Ishikawa (cell line): ENCODE measurements at regions not wholly inside any gene's neighbourhood (a gene's known extent, or its start where the extent isn't known, plus 50 kb on each side); places are given as distances from the start of the nearest gene placed in this dataset.

Experiments
- CEBPB ChIP-seq: IDR thresholded peaks from 2 replicates; pipeline ENCODE4 v1.6.1; 2012
- CREB1 ChIP-seq: IDR thresholded peaks from 2 replicates; pipeline ENCODE4 v1.6.1; 2012; ENCODE audit warnings: low read depth
- EGR1 ChIP-seq: IDR thresholded peaks from 2 replicates; pipeline ENCODE4 v1.6.1; 2012
- EP300 ChIP-seq: IDR thresholded peaks from 2 replicates; pipeline ENCODE4 v1.6.1; 2012; ENCODE audit warnings: borderline replicate concordance
- FOXM1 ChIP-seq: IDR thresholded peaks from 2 replicates; pipeline ENCODE4 v1.6.1; 2012; ENCODE audit warnings: low read depth, borderline replicate concordance
- NFIC ChIP-seq: IDR thresholded peaks from 2 replicates; pipeline ENCODE4 v1.6.1; 2012
- RAD21 ChIP-seq: IDR thresholded peaks from 2 replicates; pipeline ENCODE4 v1.6.1; 2012; ENCODE audit warnings: low read depth
- TAF1 ChIP-seq: IDR thresholded peaks from 2 replicates; pipeline ENCODE4 v1.6.1; 2012; ENCODE audit warnings: low read depth, mild to moderate bottlenecking
- TCF12 ChIP-seq: IDR thresholded peaks from 2 replicates; pipeline ENCODE4 v1.6.1; 2012; ENCODE audit warnings: low read depth
- TEAD4 ChIP-seq: IDR thresholded peaks from 2 replicates; pipeline ENCODE4 v1.6.1; 2012
- YY1 ChIP-seq: IDR thresholded peaks from 2 replicates; pipeline ENCODE4 v1.6.1; 2012; ENCODE audit warnings: low read depth
- ZBTB7A ChIP-seq: IDR thresholded peaks from 2 replicates; pipeline ENCODE4 v1.6.1; 2012; ENCODE audit warnings: low read depth
- TF ChIP-seq, protein P1 (sequence below): IDR thresholded peaks from 2 replicates; pipeline ENCODE4 v1.6.1; 2012
- TF ChIP-seq, protein P2 (sequence below): IDR thresholded peaks from 2 replicates; pipeline ENCODE4 v1.6.1; 2012; ENCODE audit warnings: low read depth, mild to moderate bottlenecking
- TF ChIP-seq, protein P3 (sequence below): IDR thresholded peaks from 2 replicates; pipeline ENCODE4 v1.6.1; 2012

GRCh38 chr2:134009440-134009839 lies 244.4 kb upstream of the MGAT5 start:
- TF ChIP-seq CEBPB (no peak), NFIC (no peak), TCF12 (no peak), TAF1 (no peak), YY1 (no peak), CREB1 (no peak), RAD21 (no peak), EP300 (no peak), TEAD4 (no peak), FOXM1 (no peak), ZBTB7A (no peak), EGR1 (no peak)
- TF ChIP-seq, protein P1, sequence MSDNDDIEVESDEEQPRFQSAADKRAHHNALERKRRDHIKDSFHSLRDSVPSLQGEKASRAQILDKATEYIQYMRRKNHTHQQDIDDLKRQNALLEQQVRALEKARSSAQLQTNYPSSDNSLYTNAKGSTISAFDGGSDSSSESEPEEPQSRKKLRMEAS, result no peak
- TF ChIP-seq, protein P2, sequence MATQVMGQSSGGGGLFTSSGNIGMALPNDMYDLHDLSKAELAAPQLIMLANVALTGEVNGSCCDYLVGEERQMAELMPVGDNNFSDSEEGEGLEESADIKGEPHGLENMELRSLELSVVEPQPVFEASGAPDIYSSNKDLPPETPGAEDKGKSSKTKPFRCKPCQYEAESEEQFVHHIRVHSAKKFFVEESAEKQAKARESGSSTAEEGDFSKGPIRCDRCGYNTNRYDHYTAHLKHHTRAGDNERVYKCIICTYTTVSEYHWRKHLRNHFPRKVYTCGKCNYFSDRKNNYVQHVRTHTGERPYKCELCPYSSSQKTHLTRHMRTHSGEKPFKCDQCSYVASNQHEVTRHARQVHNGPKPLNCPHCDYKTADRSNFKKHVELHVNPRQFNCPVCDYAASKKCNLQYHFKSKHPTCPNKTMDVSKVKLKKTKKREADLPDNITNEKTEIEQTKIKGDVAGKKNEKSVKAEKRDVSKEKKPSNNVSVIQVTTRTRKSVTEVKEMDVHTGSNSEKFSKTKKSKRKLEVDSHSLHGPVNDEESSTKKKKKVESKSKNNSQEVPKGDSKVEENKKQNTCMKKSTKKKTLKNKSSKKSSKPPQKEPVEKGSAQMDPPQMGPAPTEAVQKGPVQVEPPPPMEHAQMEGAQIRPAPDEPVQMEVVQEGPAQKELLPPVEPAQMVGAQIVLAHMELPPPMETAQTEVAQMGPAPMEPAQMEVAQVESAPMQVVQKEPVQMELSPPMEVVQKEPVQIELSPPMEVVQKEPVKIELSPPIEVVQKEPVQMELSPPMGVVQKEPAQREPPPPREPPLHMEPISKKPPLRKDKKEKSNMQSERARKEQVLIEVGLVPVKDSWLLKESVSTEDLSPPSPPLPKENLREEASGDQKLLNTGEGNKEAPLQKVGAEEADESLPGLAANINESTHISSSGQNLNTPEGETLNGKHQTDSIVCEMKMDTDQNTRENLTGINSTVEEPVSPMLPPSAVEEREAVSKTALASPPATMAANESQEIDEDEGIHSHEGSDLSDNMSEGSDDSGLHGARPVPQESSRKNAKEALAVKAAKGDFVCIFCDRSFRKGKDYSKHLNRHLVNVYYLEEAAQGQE, result no peak
- TF ChIP-seq, protein P3, sequence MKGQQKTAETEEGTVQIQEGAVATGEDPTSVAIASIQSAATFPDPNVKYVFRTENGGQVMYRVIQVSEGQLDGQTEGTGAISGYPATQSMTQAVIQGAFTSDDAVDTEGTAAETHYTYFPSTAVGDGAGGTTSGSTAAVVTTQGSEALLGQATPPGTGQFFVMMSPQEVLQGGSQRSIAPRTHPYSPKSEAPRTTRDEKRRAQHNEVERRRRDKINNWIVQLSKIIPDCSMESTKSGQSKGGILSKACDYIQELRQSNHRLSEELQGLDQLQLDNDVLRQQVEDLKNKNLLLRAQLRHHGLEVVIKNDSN, result no peak

GRCh38 chr2:134011936-134012586 lies 241.8 kb upstream of the MGAT5 start:
- TF ChIP-seq CREB1 (no peak), RAD21 (no peak)

GRCh38 chr2:134014196-134014960 lies 239.5 kb upstream of the MGAT5 start:
- no peak for TF ChIP-seq ZBTB7A
- TF ChIP-seq CREB1, result no peak
- TF ChIP-seq YY1, result no peak
- no peak for TF ChIP-seq CEBPB
- TF ChIP-seq, protein P1, result no peak
- TF ChIP-seq FOXM1, result no peak
- TF ChIP-seq TEAD4, result no peak
- TF ChIP-seq, protein P3, result no peak
- TF ChIP-seq TAF1, result no peak
- TF ChIP-seq RAD21, result no peak
- TF ChIP-seq TCF12, result no peak
- no peak for TF ChIP-seq EP300
- TF ChIP-seq, protein P2, result no peak
- TF ChIP-seq EGR1, result no peak

DNA sequence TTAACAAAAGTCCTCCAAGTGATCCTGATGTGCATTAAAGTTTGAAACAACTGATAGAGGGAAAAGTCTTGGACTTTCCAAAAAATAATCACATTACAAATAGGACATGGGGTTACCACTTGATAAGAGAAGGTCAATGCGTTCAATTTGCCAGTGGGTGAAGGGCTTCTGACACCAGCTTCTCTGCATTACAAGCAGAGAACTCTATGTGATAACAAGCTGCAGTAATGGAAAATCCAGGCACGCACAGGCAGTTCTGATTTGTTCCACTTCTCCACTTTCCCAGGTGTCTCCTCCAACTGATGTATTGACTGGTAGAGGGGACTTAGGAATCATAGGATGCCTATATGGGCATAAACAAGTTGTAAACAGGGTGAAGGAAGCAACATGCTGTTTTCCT lies 234.0 kb upstream of the MGAT5 start:
- TF ChIP-seq ZBTB7A, result no peak
- TF ChIP-seq RAD21, result no peak
- no peak for TF ChIP-seq EGR1
- TF ChIP-seq FOXM1, result no peak
- TF ChIP-seq, protein P2, result no peak
- no peak for TF ChIP-seq TAF1
- no peak for TF ChIP-seq EP300
- TF ChIP-seq NFIC, result no peak
- TF ChIP-seq YY1, result no peak
- no peak for TF ChIP-seq TEAD4
- TF ChIP-seq, protein P3, result no peak
- TF ChIP-seq CREB1, result no peak
- no peak for TF ChIP-seq CEBPB
- TF ChIP-seq, protein P1, result no peak
- no peak for TF ChIP-seq TCF12
